ENCODE measurements at regions not wholly inside any gene's neighbourhood (a gene's known extent, or its start where the extent isn't known, plus 50 kb on each side); places are given as distances from the start of the nearest gene placed in this dataset.
"Not testable (repeated sequence)": the region's sequence is repeated elsewhere in the genome, so short reads cannot be mapped to it uniquely, and the experiment has no call there.

DNA sequence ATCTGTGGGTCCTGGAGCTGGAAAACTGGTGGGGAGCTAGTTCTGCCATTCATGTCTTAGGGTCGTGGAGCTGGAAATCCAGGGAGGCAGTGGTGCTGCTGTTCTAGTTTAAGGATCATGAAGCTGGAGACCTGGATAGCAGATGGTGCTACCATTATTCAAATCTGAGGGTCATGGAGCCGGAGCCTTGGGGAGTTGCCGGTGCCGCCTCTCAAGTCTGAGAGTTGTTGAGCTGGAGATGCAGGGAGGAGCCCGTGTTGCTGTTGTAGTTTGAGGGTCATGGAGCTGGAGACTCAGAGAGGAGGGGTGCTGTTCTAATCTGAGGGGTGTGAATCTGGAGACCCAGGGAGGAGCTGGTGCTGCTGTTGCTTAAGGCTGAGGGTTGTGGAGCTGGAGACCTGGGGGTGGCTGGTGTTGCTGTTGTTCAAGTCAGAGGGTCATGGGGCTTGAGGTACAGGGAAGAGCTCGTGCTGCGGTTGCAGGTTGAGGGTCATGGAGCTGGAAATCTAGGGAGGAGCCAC lies 86.0 kb upstream of the ZNF479 start:
- Histone ChIP-seq H3K36me3 (ENCODE audit: control insufficient read depth in 2 of 2, insufficient read depth in 1 of 2, low read length in 2 of 2) (no peaks in the 10 kb centered on the region), H3K4me1 (ENCODE audit: control insufficient read depth, insufficient read depth, low read length) (no peaks in the 10 kb centered on the region), H3K4me3 (ENCODE audit: low read depth, low read length) (no peak overlapping the region), H3K27ac (ENCODE audit: extremely low read depth, low read depth, low read length) (no peak overlapping the region), H3K9me3 (ENCODE audit: control insufficient read depth, insufficient read depth, low read depth, low read length) (no peaks in the 10 kb centered on the region)
- TF ChIP-seq ZSCAN23 (tag by site-specific recombination; IDR thresholded peaks at IDR 0.05) (no peak), ZBTB7A (tag by site-specific recombination; IDR thresholded peaks at IDR 0.05; ENCODE audit: low read depth) (no peak), HOXD13 (CRISPR knock-in tag; IDR thresholded peaks at IDR 0.05; ENCODE audit: borderline replicate concordance) (no peak), ZNF24 (tag by site-specific recombination; IDR thresholded peaks at IDR 0.05) (no peak), ZNF658 (tag by site-specific recombination; IDR thresholded peaks at IDR 0.05) (no peak), ZFP41 (tag by site-specific recombination; IDR thresholded peaks at IDR 0.05; ENCODE audit: borderline replicate concordance) (no peak)
- ChIA-PET POLR2A (no interaction called here), CTCF (no interaction called here)

DNA sequence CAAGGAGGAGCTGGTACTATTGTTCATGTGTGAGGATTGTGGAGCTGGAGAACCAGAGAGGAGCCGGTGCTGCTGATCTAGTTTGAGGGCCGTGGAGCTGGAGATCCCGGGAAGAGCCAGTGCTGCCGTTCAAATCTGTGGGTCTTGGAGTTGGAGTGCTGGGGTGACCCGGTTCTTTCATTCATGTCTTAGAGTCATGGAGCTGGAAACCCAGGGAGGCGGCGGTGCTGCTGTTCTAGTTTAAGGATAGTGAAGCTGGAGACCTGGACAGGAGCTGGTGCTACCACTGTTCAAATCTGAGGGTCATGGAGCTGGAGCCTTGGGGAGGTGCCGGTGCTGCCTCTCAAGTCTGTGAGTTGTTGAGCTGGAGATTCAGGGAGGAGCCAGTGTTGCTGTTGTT lies 88.5 kb upstream of the ZNF479 start:
- H3K9me3 ChIP-seq (ENCODE audit: control insufficient read depth, insufficient read depth, low read depth, low read length) = no peaks in the 10 kb centered on the region
- H3K27ac ChIP-seq (ENCODE audit: extremely low read depth, low read depth, low read length) = no peak overlapping the region
- CTCF ChIA-PET = no interaction called here
- H3K4me3 ChIP-seq (ENCODE audit: low read depth, low read length) = no peak overlapping the region
- TF ChIP-seq ZNF155 (tag by site-specific recombination; IDR thresholded peaks at IDR 0.05) = no peak
- H3K36me3 ChIP-seq (ENCODE audit: control insufficient read depth in 2 of 2, insufficient read depth in 1 of 2, low read length in 2 of 2) = no peaks in the 10 kb centered on the region
- H3K4me1 ChIP-seq (ENCODE audit: control insufficient read depth, insufficient read depth, low read length) = no peaks in the 10 kb centered on the region
- POLR2A ChIA-PET = no interaction called here

DNA sequence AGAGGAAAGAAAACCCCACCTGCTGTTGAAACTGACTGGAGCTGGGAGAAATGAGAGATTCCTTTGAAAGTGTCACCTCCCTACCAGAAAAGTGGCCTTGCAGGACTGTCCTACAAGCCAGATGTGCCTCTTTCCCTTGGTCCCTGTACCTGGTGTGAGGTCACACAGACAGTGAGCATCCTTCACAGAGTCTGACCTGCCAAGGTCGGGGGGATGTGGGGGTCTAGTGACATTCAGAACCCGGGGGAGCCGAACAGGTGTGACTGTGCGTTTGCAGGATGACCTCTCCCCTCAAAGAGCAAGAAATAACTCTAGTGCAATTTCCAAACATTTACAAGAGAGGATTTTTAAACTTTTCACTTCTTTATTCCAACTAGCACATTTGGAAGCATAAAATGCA lies 93.4 kb upstream of the ZNF479 start:
- Histone ChIP-seq H3K36me3 (ENCODE audit: control insufficient read depth in 2 of 2, insufficient read depth in 1 of 2, low read length in 2 of 2) (no peaks in the 10 kb centered on the region), H3K4me3 (ENCODE audit: low read depth, low read length) (no peak overlapping the region), H3K27ac (ENCODE audit: extremely low read depth, low read depth, low read length) (no peak overlapping the region), H3K4me1 (ENCODE audit: control insufficient read depth, insufficient read depth, low read length) (no peaks in the 10 kb centered on the region), H3K9me3 (ENCODE audit: control insufficient read depth, insufficient read depth, low read depth, low read length) (no peaks in the 10 kb centered on the region)
- ChIA-PET CTCF (no interaction called here), POLR2A (no interaction called here)
- no peak for TF ChIP-seq WT1 (tag by site-specific recombination; IDR thresholded peaks at IDR 0.05)
- no peak for TF ChIP-seq ZSCAN23 (tag by site-specific recombination; IDR thresholded peaks at IDR 0.05)
- no peak for TF ChIP-seq ZNF776 (tag by site-specific recombination; IDR thresholded peaks at IDR 0.05; ENCODE audit: borderline replicate concordance)
- no peak for TF ChIP-seq ZFP3 (tag by site-specific recombination; IDR thresholded peaks at IDR 0.05; ENCODE audit: low read depth)
- no peak for TF ChIP-seq MEIS1 (CRISPR knock-in tag; IDR thresholded peaks at IDR 0.05; ENCODE audit: borderline replicate concordance)
- TF ChIP-seq, protein P1, sequence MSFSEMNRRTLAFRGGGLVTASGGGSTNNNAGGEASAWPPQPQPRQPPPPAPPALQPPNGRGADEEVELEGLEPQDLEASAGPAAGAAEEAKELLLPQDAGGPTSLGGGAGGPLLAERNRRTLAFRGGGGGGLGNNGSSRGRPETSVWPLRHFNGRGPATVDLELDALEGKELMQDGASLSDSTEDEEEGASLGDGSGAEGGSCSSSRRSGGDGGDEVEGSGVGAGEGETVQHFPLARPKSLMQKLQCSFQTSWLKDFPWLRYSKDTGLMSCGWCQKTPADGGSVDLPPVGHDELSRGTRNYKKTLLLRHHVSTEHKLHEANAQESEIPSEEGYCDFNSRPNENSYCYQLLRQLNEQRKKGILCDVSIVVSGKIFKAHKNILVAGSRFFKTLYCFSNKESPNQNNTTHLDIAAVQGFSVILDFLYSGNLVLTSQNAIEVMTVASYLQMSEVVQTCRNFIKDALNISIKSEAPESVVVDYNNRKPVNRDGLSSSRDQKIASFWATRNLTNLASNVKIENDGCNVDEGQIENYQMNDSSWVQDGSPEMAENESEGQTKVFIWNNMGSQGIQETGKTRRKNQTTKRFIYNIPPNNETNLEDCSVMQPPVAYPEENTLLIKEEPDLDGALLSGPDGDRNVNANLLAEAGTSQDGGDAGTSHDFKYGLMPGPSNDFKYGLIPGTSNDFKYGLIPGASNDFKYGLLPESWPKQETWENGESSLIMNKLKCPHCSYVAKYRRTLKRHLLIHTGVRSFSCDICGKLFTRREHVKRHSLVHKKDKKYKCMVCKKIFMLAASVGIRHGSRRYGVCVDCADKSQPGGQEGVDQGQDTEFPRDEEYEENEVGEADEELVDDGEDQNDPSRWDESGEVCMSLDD (tag by site-specific recombination; IDR thresholded peaks at IDR 0.05) = no peak
- TF ChIP-seq OSR2 (tag by site-specific recombination; IDR thresholded peaks at IDR 0.05) = no peak
- TF ChIP-seq, protein P2, sequence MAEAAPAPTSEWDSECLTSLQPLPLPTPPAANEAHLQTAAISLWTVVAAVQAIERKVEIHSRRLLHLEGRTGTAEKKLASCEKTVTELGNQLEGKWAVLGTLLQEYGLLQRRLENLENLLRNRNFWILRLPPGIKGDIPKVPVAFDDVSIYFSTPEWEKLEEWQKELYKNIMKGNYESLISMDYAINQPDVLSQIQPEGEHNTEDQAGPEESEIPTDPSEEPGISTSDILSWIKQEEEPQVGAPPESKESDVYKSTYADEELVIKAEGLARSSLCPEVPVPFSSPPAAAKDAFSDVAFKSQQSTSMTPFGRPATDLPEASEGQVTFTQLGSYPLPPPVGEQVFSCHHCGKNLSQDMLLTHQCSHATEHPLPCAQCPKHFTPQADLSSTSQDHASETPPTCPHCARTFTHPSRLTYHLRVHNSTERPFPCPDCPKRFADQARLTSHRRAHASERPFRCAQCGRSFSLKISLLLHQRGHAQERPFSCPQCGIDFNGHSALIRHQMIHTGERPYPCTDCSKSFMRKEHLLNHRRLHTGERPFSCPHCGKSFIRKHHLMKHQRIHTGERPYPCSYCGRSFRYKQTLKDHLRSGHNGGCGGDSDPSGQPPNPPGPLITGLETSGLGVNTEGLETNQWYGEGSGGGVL (tag by site-specific recombination; IDR thresholded peaks at IDR 0.05) = no peak
- TF ChIP-seq, protein P3, sequence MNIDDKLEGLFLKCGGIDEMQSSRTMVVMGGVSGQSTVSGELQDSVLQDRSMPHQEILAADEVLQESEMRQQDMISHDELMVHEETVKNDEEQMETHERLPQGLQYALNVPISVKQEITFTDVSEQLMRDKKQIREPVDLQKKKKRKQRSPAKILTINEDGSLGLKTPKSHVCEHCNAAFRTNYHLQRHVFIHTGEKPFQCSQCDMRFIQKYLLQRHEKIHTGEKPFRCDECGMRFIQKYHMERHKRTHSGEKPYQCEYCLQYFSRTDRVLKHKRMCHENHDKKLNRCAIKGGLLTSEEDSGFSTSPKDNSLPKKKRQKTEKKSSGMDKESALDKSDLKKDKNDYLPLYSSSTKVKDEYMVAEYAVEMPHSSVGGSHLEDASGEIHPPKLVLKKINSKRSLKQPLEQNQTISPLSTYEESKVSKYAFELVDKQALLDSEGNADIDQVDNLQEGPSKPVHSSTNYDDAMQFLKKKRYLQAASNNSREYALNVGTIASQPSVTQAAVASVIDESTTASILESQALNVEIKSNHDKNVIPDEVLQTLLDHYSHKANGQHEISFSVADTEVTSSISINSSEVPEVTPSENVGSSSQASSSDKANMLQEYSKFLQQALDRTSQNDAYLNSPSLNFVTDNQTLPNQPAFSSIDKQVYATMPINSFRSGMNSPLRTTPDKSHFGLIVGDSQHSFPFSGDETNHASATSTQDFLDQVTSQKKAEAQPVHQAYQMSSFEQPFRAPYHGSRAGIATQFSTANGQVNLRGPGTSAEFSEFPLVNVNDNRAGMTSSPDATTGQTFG (tag by site-specific recombination; IDR thresholded peaks at IDR 0.05; ENCODE audit: borderline replicate concordance) = no peak

DNA sequence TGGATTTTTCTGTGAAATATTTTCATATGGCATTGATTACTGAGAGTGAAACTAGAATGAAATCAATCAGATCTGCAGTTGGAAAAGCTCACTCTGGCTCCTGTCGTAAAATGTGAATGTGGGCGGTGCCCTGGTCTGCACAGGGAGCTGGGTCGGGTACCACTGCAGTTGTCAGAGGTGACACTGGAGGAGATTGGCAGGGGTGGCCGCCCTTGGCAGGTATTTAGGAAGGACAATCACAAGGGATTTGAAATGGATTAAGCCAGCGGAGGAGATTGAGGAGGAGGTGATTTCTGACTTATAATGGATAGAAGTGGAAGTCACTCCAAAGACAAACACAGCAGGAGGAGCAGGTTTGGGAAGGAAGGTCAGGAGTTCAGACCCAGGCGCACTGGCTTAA lies 109.0 kb upstream of the ZNF479 start:
- POLR2A ChIA-PET; H3K4me1 ChIP-seq (ENCODE audit: control insufficient read depth, insufficient read depth, low read length); H3K9me3 ChIP-seq (ENCODE audit: control insufficient read depth, insufficient read depth, low read depth, low read length); H3K4me3 ChIP-seq (ENCODE audit: low read depth, low read length); H3K36me3 ChIP-seq (ENCODE audit: control insufficient read depth in 2 of 2, insufficient read depth in 1 of 2, low read length in 2 of 2); H3K27ac ChIP-seq (ENCODE audit: extremely low read depth, low read depth, low read length); CTCF ChIA-PET: not testable (repeated sequence)

DNA sequence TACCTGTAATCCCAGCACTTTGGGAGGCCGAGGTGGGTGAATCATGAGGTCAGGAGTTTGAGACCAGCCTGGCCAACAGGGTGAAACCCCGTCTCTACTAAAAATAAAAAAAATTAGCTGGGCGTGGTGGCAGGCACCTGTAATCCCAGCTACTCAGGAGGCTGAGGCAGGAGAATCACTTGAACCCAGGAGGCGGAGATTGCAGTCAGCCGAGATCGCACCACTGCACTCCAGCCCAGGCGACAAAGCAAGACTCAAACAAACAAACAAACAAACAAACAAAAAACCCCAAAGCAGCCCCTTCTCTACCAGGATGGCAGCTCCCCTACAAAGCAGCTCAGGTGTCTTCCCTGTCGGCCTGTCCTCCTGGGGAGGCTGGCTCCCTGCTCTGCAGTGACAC lies 111.3 kb upstream of the ZNF479 start:
- H3K4me3 ChIP-seq (ENCODE audit: low read depth, low read length); H3K36me3 ChIP-seq (ENCODE audit: control insufficient read depth in 2 of 2, insufficient read depth in 1 of 2, low read length in 2 of 2); CTCF ChIA-PET; H3K9me3 ChIP-seq (ENCODE audit: control insufficient read depth, insufficient read depth, low read depth, low read length); H3K27ac ChIP-seq (ENCODE audit: extremely low read depth, low read depth, low read length); H3K4me1 ChIP-seq (ENCODE audit: control insufficient read depth, insufficient read depth, low read length); POLR2A ChIA-PET: not testable (repeated sequence)

DNA sequence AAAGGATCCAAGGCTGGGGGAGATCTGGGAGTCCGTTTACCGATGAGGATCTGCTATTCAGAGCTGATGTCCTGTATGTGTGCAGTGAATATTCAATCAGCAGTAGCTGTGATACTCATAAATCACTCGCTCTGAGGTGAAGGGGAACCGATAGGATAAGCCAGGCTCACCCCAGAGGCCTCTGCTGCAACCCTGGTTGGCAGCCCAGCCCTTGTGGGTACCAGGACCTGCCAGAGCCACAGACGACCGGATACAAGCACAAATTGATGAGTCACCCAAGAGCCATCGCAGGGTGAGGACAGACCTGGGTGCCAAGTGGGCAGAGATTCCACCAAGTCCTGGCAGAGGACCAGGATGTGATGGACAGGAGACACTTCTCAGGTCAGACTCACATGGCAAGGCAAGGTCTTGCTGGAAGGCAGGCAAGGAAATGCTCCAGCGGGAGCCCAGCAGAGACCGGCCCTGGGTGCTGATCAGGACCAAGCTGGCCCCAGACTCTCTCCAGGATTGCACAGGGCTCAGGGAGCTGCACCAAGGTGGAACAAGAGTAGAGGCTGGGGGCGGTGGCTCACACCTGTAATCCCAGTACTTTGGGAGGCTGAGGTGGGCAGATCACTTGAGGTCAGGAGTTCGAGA lies 112.2 kb upstream of the ZNF479 start:
- CTCF ChIA-PET; H3K9me3 ChIP-seq (ENCODE audit: control insufficient read depth, insufficient read depth, low read depth, low read length); H3K27ac ChIP-seq (ENCODE audit: extremely low read depth, low read depth, low read length); POLR2A ChIA-PET; H3K4me3 ChIP-seq (ENCODE audit: low read depth, low read length); H3K36me3 ChIP-seq (ENCODE audit: control insufficient read depth in 2 of 2, insufficient read depth in 1 of 2, low read length in 2 of 2); H3K4me1 ChIP-seq (ENCODE audit: control insufficient read depth, insufficient read depth, low read length): not testable (repeated sequence)

All from HEK293 (cell line).